Heart left ventricle (tissue), 16 donors: ENCODE measurements at regions not wholly inside any gene's neighbourhood (a gene's known extent, or its start where the extent isn't known, plus 50 kb on each side); places are given as distances from the start of the nearest gene placed in this dataset.

Source experiments
- ATAC-seq, 4 donors: fragments of 200-7000 bp; cut with Tn5 transposase; one replicate each; pipeline ENCODE4 v1.9.1; 2020 to 2022; ENCODE audit warnings: moderate library complexity in 4 of 4, mild to moderate bottlenecking in 3 of 4, moderate number of reproducible peaks in 1 of 4
- DNase-seq, 5 donors: peaks; one replicate each; pipeline ENCODE4 v3.0.0-alpha.2; 2020
- H3K27ac ChIP-seq, 12 donors: fragments of 200-600 bp; sonication (generic) in 4 of 12; one replicate each; pipeline versions ENCODE4 v1.5.0 to v1.8.0; 2016 to 2022; ENCODE audit warnings: mild to moderate bottlenecking in 2 of 12
- H3K27me3 ChIP-seq, 9 donors: fragments of 200-600 bp; sonication (generic) in 2 of 9; one replicate each; pipeline versions ENCODE4 v1.5.1 to v1.8.0; 2016 to 2022; ENCODE audit warnings: mild to moderate bottlenecking in 3 of 9
- H3K36me3 ChIP-seq, 9 donors: fragments of 200-600 bp; sonication (generic) in 2 of 9; one replicate each; pipeline versions ENCODE4 v1.5.0 to v1.8.0; 2018 to 2022; ENCODE audit warnings: mild to moderate bottlenecking in 2 of 9
- H3K4me1 ChIP-seq, 12 donors: fragments of 200-600 bp; sonication (generic) in 4 of 12; one replicate each; pipeline versions ENCODE4 v1.5.0 to v1.8.0; 2016 to 2022; ENCODE audit warnings: mild to moderate bottlenecking in 3 of 12
- H3K4me3 ChIP-seq, 12 donors: fragments of 200-600 bp; sonication (generic) in 4 of 12; one replicate each; pipeline versions ENCODE4 v1.5.0 to v1.8.0; 2017 to 2022; ENCODE audit warnings: mild to moderate bottlenecking in 9 of 12, moderate library complexity in 4 of 12
- H3K9me3 ChIP-seq, 12 donors: fragments of 200-600 bp; sonication (generic) in 4 of 12; one replicate each; pipeline versions ENCODE4 v1.5.0 to v1.8.0; 2016 to 2022; ENCODE audit warnings: mild to moderate bottlenecking in 1 of 12
- POLR2A ChIP-seq, 2 donors: fragments of 450-650 bp; IDR thresholded peaks; one replicate each; pipeline ENCODE4 v1.6.1; 2017; ENCODE audit warnings: antibody characterized with exemption in 2 of 2, mild to moderate bottlenecking in 2 of 2, moderate library complexity in 2 of 2
- WGBS, 4 donors: extraction: QIAGEN DNeasy Blood & Tissue Kit in 2 of 4; methylation state at CpG; one replicate each; pipeline versions ENCODE4 v1.1.5 to v1.1.7; 2013 to 2018; 5-methylcytosine and 5-hydroxymethylcytosine counted together
- intact Hi-C, 10 donors: fragments of 100-400 bp; cut with DNase I; formaldehyde crosslinking; loops; one replicate each; pipeline versions ENCODE4 v1.11.1 to v1.14.2; 2022
- TF ChIP-seq, protein P1 (sequence below), 12 donors: fragments of 200-600 bp; sonication (generic) in 4 of 12; IDR thresholded peaks; one replicate each; pipeline versions ENCODE4 v1.5.0 to v1.8.0; 2018 to 2022; ENCODE audit warnings: antibody characterized with exemption in 12 of 12, mild to moderate bottlenecking in 5 of 12
- donor health status: ischemic (EF 13 %, LVEDD 7.1; RV severe dilation, severe dysfunction).
- donor health status: healthy with polysubstance abuse.
- donor health status: DM: no; HTN: yes; CAD: no.
- donor health status: DM: no; HTN: no; CAD: no.
- donor health status: ischemic (EF 25% LVEDD 6.9; RV normal size, moderate dysfunction).
- donor health status: ischemic (EF 25% LVEDD 5.7; RV mildly dilated, moderate dysfunction).
- donor health status: healthy.
- donor health status: DM: yes; HTN: yes; CAD: no.
- donor health status: ischemic (EF 35%, LVEDD 5.7; RV mildly dilated, moderate dysfunction).
- donor health status: nonischemic (EF 11% LVEDD 7.7; RV severe dilation, severe dysfunction).
- donor health status: DM: yes; HTN: yes; CAD: no.
- donor health status: PGD.
- donor health status: ischemic (EF 29% LVEDD 5.4; RV normal size, mild dysfunction).
- donor health status: nonischemic (EF 23%, LVEDD 6.1; RV moderate dilation, normal function).

DNA sequence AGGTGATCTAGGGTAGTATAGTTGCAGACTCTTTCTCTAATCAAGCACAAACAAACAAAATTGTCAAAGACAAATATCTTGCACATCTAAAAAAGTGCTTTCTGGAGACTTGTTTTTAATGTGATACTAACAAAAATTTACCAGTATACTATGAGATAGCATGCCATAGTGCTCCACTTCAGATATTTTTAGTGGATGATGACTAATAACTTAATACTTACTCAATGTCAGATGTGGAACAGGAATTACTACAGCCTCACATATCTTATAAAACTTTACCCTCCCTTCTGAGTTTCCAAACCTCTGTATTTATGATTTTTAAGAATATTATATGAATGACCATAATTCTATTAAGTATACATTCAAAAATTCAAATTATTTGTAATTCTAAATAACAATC is 1162.0 kb upstream of the SLC39A10 start:
- intact Hi-C loops = no loop called here
- no peak for TF ChIP-seq POLR2A (IDR thresholded peaks at IDR 0.05)
- TF ChIP-seq, protein P1, sequence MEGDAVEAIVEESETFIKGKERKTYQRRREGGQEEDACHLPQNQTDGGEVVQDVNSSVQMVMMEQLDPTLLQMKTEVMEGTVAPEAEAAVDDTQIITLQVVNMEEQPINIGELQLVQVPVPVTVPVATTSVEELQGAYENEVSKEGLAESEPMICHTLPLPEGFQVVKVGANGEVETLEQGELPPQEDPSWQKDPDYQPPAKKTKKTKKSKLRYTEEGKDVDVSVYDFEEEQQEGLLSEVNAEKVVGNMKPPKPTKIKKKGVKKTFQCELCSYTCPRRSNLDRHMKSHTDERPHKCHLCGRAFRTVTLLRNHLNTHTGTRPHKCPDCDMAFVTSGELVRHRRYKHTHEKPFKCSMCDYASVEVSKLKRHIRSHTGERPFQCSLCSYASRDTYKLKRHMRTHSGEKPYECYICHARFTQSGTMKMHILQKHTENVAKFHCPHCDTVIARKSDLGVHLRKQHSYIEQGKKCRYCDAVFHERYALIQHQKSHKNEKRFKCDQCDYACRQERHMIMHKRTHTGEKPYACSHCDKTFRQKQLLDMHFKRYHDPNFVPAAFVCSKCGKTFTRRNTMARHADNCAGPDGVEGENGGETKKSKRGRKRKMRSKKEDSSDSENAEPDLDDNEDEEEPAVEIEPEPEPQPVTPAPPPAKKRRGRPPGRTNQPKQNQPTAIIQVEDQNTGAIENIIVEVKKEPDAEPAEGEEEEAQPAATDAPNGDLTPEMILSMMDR (IDR thresholded peaks at IDR 0.05) = no peak

DNA sequence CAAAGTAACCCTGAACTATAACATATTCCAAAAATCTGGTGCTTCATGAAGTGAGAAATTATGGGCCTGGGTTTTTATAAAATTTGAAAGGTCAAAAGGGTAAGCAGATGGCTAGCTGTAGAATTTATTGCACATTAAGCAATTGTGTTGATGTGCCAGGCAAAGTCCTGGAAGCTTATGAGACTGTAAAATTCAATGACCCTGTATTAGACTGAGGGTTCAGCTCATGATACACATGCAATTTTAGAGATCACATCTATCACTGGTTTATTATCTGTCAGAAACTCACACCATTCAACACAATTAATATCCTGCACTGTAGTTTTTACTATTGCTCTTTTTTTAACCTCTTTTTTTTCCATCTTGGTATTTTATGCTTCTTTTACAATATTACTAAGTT is 1162.6 kb upstream of the SLC39A10 start:
- TF ChIP-seq, protein P1 (IDR thresholded peaks at IDR 0.05) = no peak
- no peak for TF ChIP-seq POLR2A (IDR thresholded peaks at IDR 0.05)
- DNase-seq (no peak), ATAC-seq (no peak)
- Histone ChIP-seq H3K27me3 (no peaks in the 10 kb centered on the region), H3K4me1 (no peaks in the 10 kb centered on the region), H3K9me3 (no peaks in the 10 kb centered on the region), H3K27ac (no peak overlapping the region), H3K36me3 (no peaks in the 10 kb centered on the region), H3K4me3 (no peak overlapping the region)
- intact Hi-C loops = no loop called here

More for the DNA sequence above, 1162.0 kb upstream of the SLC39A10 start:
- no peaks in the 10 kb centered on the region for H3K9me3 ChIP-seq
- no peaks in the 10 kb centered on the region for H3K4me1 ChIP-seq
- ATAC-seq (no peak), DNase-seq (no peak)
- no peak overlapping the region for H3K4me3 ChIP-seq
- H3K36me3 ChIP-seq = no peaks in the 10 kb centered on the region
- no peaks in the 10 kb centered on the region for H3K27me3 ChIP-seq
- no peak overlapping the region for H3K27ac ChIP-seq

DNA sequence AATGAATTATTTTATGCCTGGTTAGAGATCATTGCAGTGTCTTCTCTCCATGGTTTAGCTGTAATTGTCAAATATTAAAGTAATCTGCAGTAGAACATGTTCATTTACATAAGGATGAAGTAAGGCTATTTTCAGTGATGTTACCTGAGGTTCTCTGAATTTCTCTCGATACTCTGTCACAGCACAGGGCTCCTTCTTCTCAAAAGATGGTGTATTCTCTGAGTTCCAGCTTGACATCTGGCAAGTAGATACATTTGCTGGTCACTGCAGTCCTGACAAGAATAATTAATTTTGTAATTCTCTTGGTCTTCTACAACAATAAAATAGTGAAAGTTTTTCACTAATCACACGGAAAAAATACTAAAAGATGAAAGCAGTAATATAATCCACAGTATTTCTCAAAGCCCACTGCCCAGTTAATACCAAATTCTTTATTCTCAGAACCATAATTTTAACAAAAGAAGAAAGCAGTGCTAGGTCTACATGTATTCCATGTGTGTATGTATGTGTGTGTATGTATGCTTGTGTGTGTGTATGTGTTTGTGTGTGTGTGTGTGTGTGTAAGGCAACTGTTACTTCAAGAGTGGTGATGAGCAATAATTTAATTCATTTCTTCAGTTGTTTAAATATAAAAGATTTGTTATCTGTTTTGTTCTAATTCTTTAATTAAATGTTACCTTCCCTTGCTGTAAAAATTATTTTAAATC is 1165.5 kb upstream of the SLC39A10 start:
- intact Hi-C loops = no loop called here
- H3K27me3 ChIP-seq = no peaks in the 10 kb centered on the region
- TF ChIP-seq, protein P1 (IDR thresholded peaks at IDR 0.05) = no peak
- no peak for TF ChIP-seq POLR2A (IDR thresholded peaks at IDR 0.05)
- DNase-seq (no peak), ATAC-seq (no peak)
- H3K36me3 ChIP-seq = no peaks in the 10 kb centered on the region
- 70 to 80% (median 73%) methylated on average over 2 of the region's 2 CpGs for WGBS, 4 donors
- H3K4me3 ChIP-seq = no peak overlapping the region
- H3K27ac ChIP-seq = no peak overlapping the region
- H3K9me3 ChIP-seq = no peaks in the 10 kb centered on the region
- H3K4me1 ChIP-seq = no peaks in the 10 kb centered on the region

DNA sequence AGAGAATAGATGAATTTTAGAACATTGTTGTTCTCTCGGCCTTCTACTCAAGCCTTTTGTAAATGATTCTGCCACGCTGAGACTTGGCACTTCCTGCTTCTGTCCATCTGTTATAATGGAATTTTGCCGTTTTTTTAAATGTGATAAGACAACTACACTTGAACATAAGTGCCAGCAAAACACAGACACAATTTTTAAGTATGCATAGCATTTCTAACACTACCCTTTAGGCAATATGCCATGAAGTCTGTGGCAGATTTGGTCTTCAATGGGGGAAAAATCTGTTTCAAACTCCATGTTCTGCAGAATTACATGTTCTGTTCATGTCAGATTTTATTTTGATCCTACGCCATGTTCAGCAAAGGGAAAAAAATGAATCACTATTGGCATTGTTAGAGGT is 1170.7 kb upstream of the SLC39A10 start:
- WGBS, 4 donors = 63 to 70% (median 65%) methylated on average over 4 of the region's 4 CpGs
- no peak for ATAC-seq
- H3K9me3 ChIP-seq = no peaks in the 10 kb centered on the region
- H3K36me3 ChIP-seq = no peaks in the 10 kb centered on the region
- TF ChIP-seq POLR2A (IDR thresholded peaks at IDR 0.05) = no peak
- TF ChIP-seq, protein P1 (IDR thresholded peaks at IDR 0.05) = no peak
- DNase-seq = no peak
- no peak overlapping the region for H3K27ac ChIP-seq
- no peaks in the 10 kb centered on the region for H3K27me3 ChIP-seq
- H3K4me1 ChIP-seq = no peaks in the 10 kb centered on the region
- intact Hi-C loops = no loop called here
- no peak overlapping the region for H3K4me3 ChIP-seq
